Fibroblast of lung (primary cell): ENCODE measurements at regions not wholly inside any gene's neighbourhood (a gene's known extent, or its start where the extent isn't known, plus 50 kb on each side); places are given as distances from the start of the nearest gene placed in this dataset.

Source experiments
- DNase-seq, 2 donors: peaks; one replicate each; pipeline versions ENCODE4 v3.0.0 to v3.0.0-alpha.2; 2010; ENCODE audit warnings: low read depth in 2 of 2
- H2AFZ ChIP-seq: 2 replicates; pipeline ENCODE4 v1.5.1; 2012; ENCODE audit warnings: low read length, control low read depth, inconsistent platforms
- H3K27ac ChIP-seq: 2 replicates; pipeline ENCODE4 v1.5.1; 2011; ENCODE audit warnings: low read length, control low read depth; ENCODE audit not compliant: insufficient read depth
- H3K27me3 ChIP-seq: 2 replicates; pipeline ENCODE4 v1.5.1; 2011; ENCODE audit warnings: mild to moderate bottlenecking, low read length; ENCODE audit not compliant: control insufficient read depth, insufficient read depth
- H3K36me3 ChIP-seq: 2 replicates; pipeline ENCODE4 v1.5.1; 2011; ENCODE audit warnings: low read length; ENCODE audit not compliant: control insufficient read depth, insufficient read depth
- H3K4me1 ChIP-seq: 2 replicates; pipeline ENCODE4 v1.5.1; 2011; ENCODE audit warnings: low read length; ENCODE audit not compliant: control insufficient read depth, insufficient read depth; ENCODE audit errors: extremely low read depth
- H3K4me2 ChIP-seq: 2 replicates; pipeline ENCODE4 v1.5.1; 2011; ENCODE audit warnings: low read length, control low read depth; ENCODE audit not compliant: insufficient read depth; ENCODE audit errors: extremely low read depth
- H3K4me3 ChIP-seq, 4 experiments: fragments of 200-600 bp in 1 of 4; sonication (generic) in 1 of 4; replicated peaks in 1 of 4; 2 replicates each; pipeline ENCODE4 v1.5.1; 2011 to 2016; ENCODE audit warnings: low read length in 4 of 4, low read depth in 3 of 4, mild to moderate bottlenecking in 3 of 4, control low read depth in 2 of 4, inconsistent platforms in 1 of 4, mixed read lengths in 1 of 4; ENCODE audit not compliant: insufficient read depth in 1 of 4; ENCODE audit errors: control extremely low read depth in 1 of 4
- H3K79me2 ChIP-seq: 2 replicates; pipeline ENCODE4 v1.5.1; 2012; ENCODE audit warnings: mild to moderate bottlenecking, low read length, inconsistent platforms; ENCODE audit not compliant: control insufficient read depth, insufficient read depth
- H3K9ac ChIP-seq: 2 replicates; pipeline ENCODE4 v1.5.1; 2011; ENCODE audit warnings: mild to moderate bottlenecking, low read length, control low read depth; ENCODE audit not compliant: insufficient read depth
- H3K9me3 ChIP-seq: 2 replicates; pipeline ENCODE4 v1.5.1; 2012; ENCODE audit warnings: low read depth, low read length; ENCODE audit not compliant: control insufficient read depth, insufficient read depth
- H4K20me1 ChIP-seq: 2 replicates; pipeline ENCODE4 v1.5.1; 2011; ENCODE audit warnings: low read length; ENCODE audit not compliant: control insufficient read depth, insufficient read depth; ENCODE audit errors: extremely low read depth
- CTCF ChIP-seq, 2 donors: IDR thresholded peaks in 1 of 2; conservative IDR thresholded peaks in 1 of 2; 1 replicate in 1 of 2; 2 replicates in 1 of 2; pipeline ENCODE4 v1.5.1; 2011 to 2012; ENCODE audit warnings: low read length in 2 of 2, control low read depth in 1 of 2, inconsistent platforms in 1 of 2, low read depth in 1 of 2, mild to moderate bottlenecking in 1 of 2
- EZH2 ChIP-seq: IDR thresholded peaks from 2 replicates; pipeline ENCODE4 v1.5.1; 2012; ENCODE audit warnings: low read length, control low read depth, mild to moderate bottlenecking; ENCODE audit errors: missing control alignments

GRCh38 chr2:7882296-7882695 is 799.6 kb upstream of the ID2 start:
- H2AFZ ChIP-seq: no peak overlapping the region
- no peaks in the 10 kb centered on the region for H4K20me1 ChIP-seq
- no peak overlapping the region for H3K4me2 ChIP-seq
- DNase-seq: no peak
- H3K9me3 ChIP-seq: no peaks in the 10 kb centered on the region
- H3K9ac ChIP-seq: no peak overlapping the region
- H3K4me3 ChIP-seq: no peak overlapping the region
- H3K27ac ChIP-seq: no peak overlapping the region
- TF ChIP-seq CTCF (conservative IDR thresholded peaks at IDR 0.05 in 1 of 2, IDR thresholded peaks at IDR 0.05 in 1 of 2; ENCODE audit: low read depth in 1 of 2, low read length in 2 of 2): no peak
- no peak for TF ChIP-seq EZH2
- H3K27me3 ChIP-seq: no peaks in the 10 kb centered on the region
- H3K36me3 ChIP-seq: no peaks in the 10 kb centered on the region
- H3K4me1 ChIP-seq: no peaks in the 10 kb centered on the region
- H3K79me2 ChIP-seq: no peaks in the 10 kb centered on the region

- H3K4me1 ChIP-seq: no peaks in the 10 kb centered on the region
- no peaks in the 10 kb centered on the region for H3K27me3 ChIP-seq
- H3K9ac ChIP-seq: no peak overlapping the region
- H3K9me3 ChIP-seq: no peaks in the 10 kb centered on the region
- H4K20me1 ChIP-seq: no peaks in the 10 kb centered on the region
- H3K27ac ChIP-seq: no peak overlapping the region
- no peak overlapping the region for H2AFZ ChIP-seq
- TF ChIP-seq EZH2: no peak
- TF ChIP-seq CTCF (conservative IDR thresholded peaks at IDR 0.05 in 1 of 2, IDR thresholded peaks at IDR 0.05 in 1 of 2; ENCODE audit: low read depth in 1 of 2, low read length in 2 of 2): no peak
- no peaks in the 10 kb centered on the region for H3K79me2 ChIP-seq
- no peak overlapping the region for H3K4me2 ChIP-seq
- H3K36me3 ChIP-seq: no peaks in the 10 kb centered on the region
- no peak overlapping the region for H3K4me3 ChIP-seq
- no peak for DNase-seq
These were observed 797.5 kb upstream of the ID2 start for GRCh38 chr2:7884338-7884737.

GRCh38 chr2:7886666-7887065 is 795.2 kb upstream of the ID2 start:
- H3K79me2 ChIP-seq: no peaks in the 10 kb centered on the region
- no peak overlapping the region for H2AFZ ChIP-seq
- H3K27me3 ChIP-seq: no peaks in the 10 kb centered on the region
- no peaks in the 10 kb centered on the region for H4K20me1 ChIP-seq
- H3K4me2 ChIP-seq: no peak overlapping the region
- no peak overlapping the region for H3K9ac ChIP-seq
- TF ChIP-seq EZH2: no peak
- no peak for TF ChIP-seq CTCF (conservative IDR thresholded peaks at IDR 0.05 in 1 of 2, IDR thresholded peaks at IDR 0.05 in 1 of 2; ENCODE audit: low read depth in 1 of 2, low read length in 2 of 2)
- no peak overlapping the region for H3K4me3 ChIP-seq
- no peaks in the 10 kb centered on the region for H3K36me3 ChIP-seq
- H3K4me1 ChIP-seq: no peaks in the 10 kb centered on the region
- DNase-seq: no peak
- H3K9me3 ChIP-seq: no peaks in the 10 kb centered on the region
- no peak overlapping the region for H3K27ac ChIP-seq
